ENCODE measurements at regions not wholly inside any gene's neighbourhood (a gene's known extent, or its start where the extent isn't known, plus 50 kb on each side); places are given as distances from the start of the nearest gene placed in this dataset.
"Not testable (repeated sequence)": the region's sequence is repeated elsewhere in the genome, so short reads cannot be mapped to it uniquely, and the experiment has no call there.

DNA sequence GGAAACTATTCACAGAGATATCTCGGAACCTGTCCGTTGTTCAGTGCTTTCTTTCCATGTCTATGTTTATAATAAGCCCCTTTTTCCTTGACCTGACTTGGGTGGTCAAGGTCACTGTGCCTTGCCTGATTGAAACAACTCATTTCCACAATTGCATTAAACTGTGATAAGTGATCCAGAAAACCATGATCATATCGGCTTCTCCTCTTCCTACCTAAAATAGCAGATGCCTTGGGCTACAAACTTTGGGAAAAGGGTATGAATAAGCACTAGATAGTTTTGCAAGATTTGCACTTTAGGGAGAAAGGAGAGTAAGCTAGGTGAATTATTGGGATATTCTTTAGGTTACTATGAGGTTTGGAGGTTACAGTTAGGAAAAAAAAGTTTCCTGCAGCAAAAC lies 115.2 kb downstream of the KBTBD2 start:
- not testable (repeated sequence) for DNase-seq (ENCODE audit: low spot score in 2 of 2); H3K36me3 ChIP-seq (replicated peaks)

GRCh38 chr7:32775809-32776208 lies 115.8 kb downstream of the KBTBD2 start:
- DNase-seq (ENCODE audit: low spot score in 2 of 2); H3K4me3 ChIP-seq; in situ Hi-C loops (cut with MboI; ENCODE audit: low sequenced_read_pairs); H3K36me3 ChIP-seq (replicated peaks); H3K9me3 ChIP-seq; H3K27me3 ChIP-seq (ENCODE audit: low read depth); H3K4me1 ChIP-seq: not testable (repeated sequence)

More for the DNA sequence above, 115.2 kb downstream of the KBTBD2 start:
- in situ Hi-C loops (cut with MboI; ENCODE audit: low sequenced_read_pairs); H3K9me3 ChIP-seq; H3K27me3 ChIP-seq (ENCODE audit: low read depth); H3K4me3 ChIP-seq; H3K4me1 ChIP-seq: not testable (repeated sequence)

GRCh38 chr7:32774541-32774951 lies 117.0 kb downstream of the KBTBD2 start:
- Histone ChIP-seq H3K36me3 (replicated peaks) (no peaks in the 10 kb centered on the region), H3K4me3 (no peak overlapping the region), H3K9me3 (no peaks in the 10 kb centered on the region), H3K4me1 (no peaks in the 10 kb centered on the region), H3K27me3 (ENCODE audit: low read depth) (no peaks in the 10 kb centered on the region)
- DNase-seq (ENCODE audit: low spot score in 2 of 2): no peak
- in situ Hi-C loops (cut with MboI; ENCODE audit: low sequenced_read_pairs): no loop called here

DNA sequence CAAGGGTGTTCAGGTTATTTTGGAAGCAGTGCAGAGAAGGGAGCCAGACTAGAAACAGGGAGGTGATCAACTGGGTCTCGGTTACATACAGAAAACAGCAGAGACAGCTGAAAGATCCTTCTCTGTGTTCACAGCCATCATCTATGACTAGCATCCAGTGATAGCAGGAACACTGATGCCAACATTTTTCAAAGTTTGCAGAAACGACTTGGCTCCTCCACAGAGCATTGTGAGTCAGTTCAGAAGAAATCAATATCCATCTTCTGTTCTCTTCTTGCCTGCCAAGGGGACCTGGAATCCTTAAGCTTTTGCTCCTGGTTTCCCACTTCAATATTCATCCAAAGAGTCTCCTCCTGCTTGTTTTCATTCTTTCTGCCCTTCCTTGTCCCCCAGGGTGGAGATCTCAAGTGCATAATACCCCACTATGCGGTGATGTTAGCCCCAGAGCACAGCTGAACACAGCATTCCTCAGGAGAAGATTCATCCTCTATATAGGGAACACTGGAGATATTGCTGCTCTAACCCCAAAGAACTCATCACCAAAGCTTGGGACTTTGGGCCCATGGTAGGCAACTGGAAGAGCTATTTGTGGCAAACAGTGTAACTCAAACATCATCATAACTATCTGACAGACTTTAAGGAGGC lies 122.6 kb downstream of the KBTBD2 start:
- H3K4me3 ChIP-seq; H3K36me3 ChIP-seq (replicated peaks); H3K9me3 ChIP-seq; H3K4me1 ChIP-seq; H3K27me3 ChIP-seq (ENCODE audit: low read depth); DNase-seq (ENCODE audit: low spot score in 2 of 2); in situ Hi-C loops (cut with MboI; ENCODE audit: low sequenced_read_pairs): not testable (repeated sequence)

DNA sequence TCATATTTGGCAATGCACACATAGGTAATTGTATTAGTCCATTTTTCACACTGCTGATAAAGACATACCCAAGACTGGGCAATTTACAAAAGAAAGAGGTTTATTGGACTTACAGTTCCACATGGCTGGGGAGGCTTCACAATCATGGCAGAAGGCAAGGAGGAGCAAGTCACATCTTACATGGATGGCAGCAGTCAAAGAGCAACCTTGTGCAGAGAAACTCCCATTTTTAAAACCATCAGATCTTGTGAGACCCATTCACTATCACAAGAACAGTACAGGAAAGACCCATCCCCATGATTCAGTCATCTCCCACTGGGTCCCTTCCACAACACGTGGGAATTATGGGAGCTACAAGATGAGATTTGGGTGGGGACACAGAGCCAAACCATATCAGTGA lies 123.2 kb downstream of the KBTBD2 start:
- H3K27me3 ChIP-seq (ENCODE audit: low read depth); H3K36me3 ChIP-seq (replicated peaks); in situ Hi-C loops (cut with MboI; ENCODE audit: low sequenced_read_pairs); H3K9me3 ChIP-seq; H3K4me3 ChIP-seq; H3K4me1 ChIP-seq; DNase-seq (ENCODE audit: low spot score in 2 of 2): not testable (repeated sequence)

- DNase-seq (ENCODE audit: low spot score in 2 of 2): peak in 1 of 2 experiments; percentile 24
- H3K9me3 ChIP-seq; H3K27me3 ChIP-seq (ENCODE audit: low read depth); H3K4me3 ChIP-seq; in situ Hi-C loops (cut with MboI; ENCODE audit: low sequenced_read_pairs); H3K4me1 ChIP-seq; H3K36me3 ChIP-seq (replicated peaks): not testable (repeated sequence)
These were observed 125.8 kb downstream of the KBTBD2 start for GRCh38 chr7:32765649-32766251.

DNA sequence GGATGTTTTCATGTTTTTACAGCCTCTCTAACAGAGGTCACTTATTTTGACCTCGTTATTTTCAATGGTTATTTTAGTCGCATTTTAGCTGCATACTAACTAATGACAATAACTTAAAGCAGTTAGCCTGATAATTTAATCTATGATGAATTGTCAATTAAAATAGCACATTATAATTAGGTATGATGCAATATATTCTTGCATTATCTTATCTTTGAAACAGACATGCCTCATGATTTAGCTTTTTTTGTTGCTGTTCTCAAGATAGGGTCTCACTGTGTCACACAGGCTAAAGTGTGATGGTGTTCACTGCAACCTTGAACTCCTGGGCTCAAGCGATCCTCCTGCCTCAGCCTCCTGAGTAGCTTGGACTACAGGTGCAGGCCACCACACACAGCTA lies 126.4 kb downstream of the KBTBD2 start:
- Histone ChIP-seq H3K4me1 (no peaks in the 10 kb centered on the region), H3K4me3 (no peak overlapping the region), H3K27me3 (ENCODE audit: low read depth) (no peaks in the 10 kb centered on the region), H3K36me3 (replicated peaks) (no peaks in the 10 kb centered on the region), H3K9me3 (peaks cover 4% of the 10 kb centered on the region; the same call in 1 of the 2 replicates)
- in situ Hi-C loops (cut with MboI; ENCODE audit: low sequenced_read_pairs): no loop called here
- no peak for DNase-seq (ENCODE audit: low spot score in 2 of 2)

GRCh38 chr7:32762925-32763293 lies 128.7 kb downstream of the KBTBD2 start:
- no peak overlapping the region for H3K4me3 ChIP-seq
- no peak for DNase-seq (ENCODE audit: low spot score in 2 of 2)
- H3K9me3 ChIP-seq: no peaks in the 10 kb centered on the region
- no peaks in the 10 kb centered on the region for H3K4me1 ChIP-seq
- in situ Hi-C loops (cut with MboI; ENCODE audit: low sequenced_read_pairs): no loop called here
- H3K36me3 ChIP-seq (replicated peaks): no peaks in the 10 kb centered on the region
- no peaks in the 10 kb centered on the region for H3K27me3 ChIP-seq (ENCODE audit: low read depth)

DNA sequence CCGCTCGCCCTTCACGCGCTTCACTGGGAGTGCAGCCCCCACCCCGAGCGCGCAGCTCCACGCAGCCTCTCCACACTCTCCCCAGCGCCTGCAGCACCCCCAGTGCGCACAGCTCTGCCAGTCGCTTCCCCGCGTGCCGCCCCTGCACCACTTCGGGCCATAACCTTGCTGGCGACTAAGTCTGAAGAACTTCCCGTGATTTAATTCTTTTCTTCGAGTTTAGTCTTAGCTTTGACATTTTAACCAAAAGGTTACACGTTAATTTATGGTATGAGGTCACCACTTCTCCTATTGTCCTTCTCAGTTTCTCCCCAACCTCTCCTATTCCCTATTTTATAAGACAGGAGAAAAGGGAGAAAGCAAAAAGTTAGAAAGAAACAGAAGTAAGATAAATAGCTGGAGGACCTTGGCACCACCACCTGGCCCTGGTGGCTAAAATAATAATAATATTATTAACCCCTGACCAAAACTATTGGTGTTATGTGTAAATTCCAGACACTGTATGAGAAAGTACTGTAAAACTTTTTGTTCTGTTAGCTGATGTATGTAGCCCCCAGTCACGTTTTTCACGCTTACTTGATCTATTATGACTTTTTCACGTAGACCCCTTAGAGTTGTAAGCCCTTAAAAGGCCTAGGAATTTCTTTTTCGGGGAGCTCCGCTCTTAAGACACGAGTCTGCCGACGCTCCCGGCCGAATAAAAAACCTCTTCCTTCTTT lies 129.2 kb downstream of the KBTBD2 start:
- H3K36me3 ChIP-seq (replicated peaks); in situ Hi-C loops (cut with MboI; ENCODE audit: low sequenced_read_pairs); H3K9me3 ChIP-seq; H3K27me3 ChIP-seq (ENCODE audit: low read depth); DNase-seq (ENCODE audit: low spot score in 2 of 2); H3K4me3 ChIP-seq; H3K4me1 ChIP-seq: not testable (repeated sequence)

DNA sequence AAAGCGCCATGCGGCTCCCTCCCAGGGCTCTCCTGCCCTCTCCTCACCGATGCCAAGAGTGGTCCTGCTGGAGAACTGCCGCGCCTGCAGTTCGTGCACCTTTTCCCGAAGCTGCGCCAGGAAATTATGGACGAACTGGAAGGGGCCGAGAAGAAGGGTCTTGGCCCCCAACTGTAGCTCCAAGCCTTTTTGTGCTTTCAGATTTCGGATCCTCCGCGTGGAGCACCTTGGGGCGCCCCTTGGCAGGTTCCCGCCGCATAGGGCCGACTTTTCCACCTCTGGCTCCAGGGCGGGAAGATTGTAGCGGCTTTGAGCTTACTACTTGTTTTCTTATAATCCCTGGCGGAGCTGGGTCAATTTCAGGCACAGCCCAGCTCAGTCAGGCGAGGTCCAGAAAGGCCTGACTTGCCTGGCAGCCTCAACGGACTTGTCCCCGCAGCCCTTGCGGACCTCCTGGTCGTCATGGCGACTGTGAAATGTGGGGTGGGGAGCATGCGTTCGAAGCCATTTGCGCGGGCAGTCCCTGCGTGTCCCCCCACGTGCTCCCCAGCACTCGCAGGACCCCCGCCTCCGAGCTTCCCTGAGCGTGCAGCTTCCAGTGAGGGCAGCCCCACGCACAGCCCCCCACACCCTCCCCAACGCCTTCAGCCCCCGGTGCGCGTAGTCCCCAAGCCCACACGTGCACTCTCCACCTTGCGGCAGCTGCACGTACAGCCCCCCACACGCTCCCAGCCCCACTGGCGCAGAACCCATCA lies 129.9 kb downstream of the KBTBD2 start:
- in situ Hi-C loops (cut with MboI; ENCODE audit: low sequenced_read_pairs): no loop called here
- H3K4me3 ChIP-seq: no peak overlapping the region
- H3K27me3 ChIP-seq (ENCODE audit: low read depth): no peaks in the 10 kb centered on the region

DNA sequence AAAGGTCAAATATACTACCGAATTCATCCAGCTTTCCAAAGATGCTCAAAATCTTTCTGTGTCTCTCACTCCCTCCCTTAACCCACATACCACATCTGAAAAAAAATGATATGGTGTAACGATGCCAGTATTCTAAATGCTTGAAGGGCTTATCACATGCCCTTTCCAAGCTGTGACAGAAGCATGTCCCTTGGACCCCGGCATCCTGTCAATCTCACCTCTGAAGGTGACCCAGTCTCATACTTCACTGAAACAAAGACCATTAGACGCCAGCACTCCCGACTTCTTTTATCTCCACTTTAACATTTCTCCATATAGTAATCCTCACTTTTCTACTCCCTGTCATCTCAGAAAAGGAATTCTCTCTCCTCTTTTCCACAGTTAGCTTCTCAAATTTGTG lies 130.8 kb downstream of the KBTBD2 start:
- in situ Hi-C loops (cut with MboI; ENCODE audit: low sequenced_read_pairs); H3K9me3 ChIP-seq; H3K4me1 ChIP-seq; H3K36me3 ChIP-seq (replicated peaks); H3K4me3 ChIP-seq; DNase-seq (ENCODE audit: low spot score in 2 of 2); H3K27me3 ChIP-seq (ENCODE audit: low read depth): not testable (repeated sequence)

More for the DNA sequence above, 129.9 kb downstream of the KBTBD2 start:
- Histone ChIP-seq H3K9me3 (no peaks in the 10 kb centered on the region), H3K4me1 (no peaks in the 10 kb centered on the region), H3K36me3 (replicated peaks) (no peaks in the 10 kb centered on the region)
- no peak for DNase-seq (ENCODE audit: low spot score in 2 of 2)

DNA sequence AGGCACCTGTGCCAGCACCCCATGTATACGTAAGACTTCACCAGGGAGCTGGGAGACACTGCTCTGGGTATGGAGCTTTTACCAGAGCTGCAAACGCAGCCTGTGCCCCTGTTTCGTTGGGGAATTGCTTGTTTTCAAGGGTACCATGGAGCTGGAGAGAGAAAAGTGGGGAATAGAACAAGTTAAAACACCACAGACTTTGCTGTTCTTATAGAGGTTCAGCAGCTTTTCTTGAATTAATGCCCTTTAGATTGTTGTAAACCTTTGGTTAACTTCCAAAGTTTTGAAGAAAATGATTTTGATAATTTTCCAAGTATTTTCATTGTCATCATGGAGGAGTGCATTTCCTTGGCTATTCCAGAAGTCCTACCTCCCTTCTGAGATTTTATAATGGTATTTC lies 131.7 kb downstream of the KBTBD2 start:
- in situ Hi-C loops (cut with MboI; ENCODE audit: low sequenced_read_pairs): not testable (repeated sequence)

DNA sequence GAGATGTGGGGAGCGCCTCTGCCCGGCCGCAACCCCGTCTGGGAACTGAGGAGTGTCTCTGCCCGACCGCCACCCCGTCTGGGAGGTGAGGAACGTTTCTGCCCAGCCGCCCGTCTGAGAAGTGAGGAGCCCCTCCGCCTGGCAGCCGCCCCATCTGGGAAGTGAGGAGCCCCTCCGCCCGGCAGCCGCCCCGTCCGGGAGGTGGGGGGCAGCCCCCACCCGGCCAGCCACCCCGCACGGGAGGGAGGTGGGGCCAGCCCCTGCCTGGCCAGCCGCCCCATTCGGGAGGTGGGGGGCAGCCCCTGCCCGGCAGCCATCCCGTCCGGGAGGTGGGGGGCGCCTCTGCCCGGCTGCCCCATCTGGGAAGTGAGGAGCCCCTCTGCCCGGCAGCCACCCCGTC lies 137.7 kb downstream of the KBTBD2 start:
- H3K27me3 ChIP-seq (ENCODE audit: low read depth); H3K4me1 ChIP-seq; in situ Hi-C loops (cut with MboI; ENCODE audit: low sequenced_read_pairs); DNase-seq (ENCODE audit: low spot score in 2 of 2); H3K36me3 ChIP-seq (replicated peaks); H3K9me3 ChIP-seq; H3K4me3 ChIP-seq: not testable (repeated sequence)

More for the DNA sequence above, 131.7 kb downstream of the KBTBD2 start:
- not testable (repeated sequence) for DNase-seq (ENCODE audit: low spot score in 2 of 2); H3K36me3 ChIP-seq (replicated peaks); H3K27me3 ChIP-seq (ENCODE audit: low read depth); H3K4me3 ChIP-seq; H3K9me3 ChIP-seq; H3K4me1 ChIP-seq

GRCh38 chr7:32748337-32748736 lies 143.2 kb downstream of the KBTBD2 start:
- H3K36me3 ChIP-seq (replicated peaks); in situ Hi-C loops (cut with MboI; ENCODE audit: low sequenced_read_pairs); DNase-seq (ENCODE audit: low spot score in 2 of 2); H3K4me3 ChIP-seq; H3K4me1 ChIP-seq; H3K27me3 ChIP-seq (ENCODE audit: low read depth); H3K9me3 ChIP-seq: not testable (repeated sequence)

All from HAP-1 (cell line).